Right hindlimb (tissue), 1 donor: ENCODE measurements at regions not wholly inside any gene's neighbourhood (a gene's known extent, or its start where the extent isn't known, plus 50 kb on each side); places are given as distances from the start of the nearest gene placed in this dataset.

Source experiments
- DNase-seq: peaks from one replicate; pipeline ENCODE4 v3.0.0-alpha.2; 2018

DNA sequence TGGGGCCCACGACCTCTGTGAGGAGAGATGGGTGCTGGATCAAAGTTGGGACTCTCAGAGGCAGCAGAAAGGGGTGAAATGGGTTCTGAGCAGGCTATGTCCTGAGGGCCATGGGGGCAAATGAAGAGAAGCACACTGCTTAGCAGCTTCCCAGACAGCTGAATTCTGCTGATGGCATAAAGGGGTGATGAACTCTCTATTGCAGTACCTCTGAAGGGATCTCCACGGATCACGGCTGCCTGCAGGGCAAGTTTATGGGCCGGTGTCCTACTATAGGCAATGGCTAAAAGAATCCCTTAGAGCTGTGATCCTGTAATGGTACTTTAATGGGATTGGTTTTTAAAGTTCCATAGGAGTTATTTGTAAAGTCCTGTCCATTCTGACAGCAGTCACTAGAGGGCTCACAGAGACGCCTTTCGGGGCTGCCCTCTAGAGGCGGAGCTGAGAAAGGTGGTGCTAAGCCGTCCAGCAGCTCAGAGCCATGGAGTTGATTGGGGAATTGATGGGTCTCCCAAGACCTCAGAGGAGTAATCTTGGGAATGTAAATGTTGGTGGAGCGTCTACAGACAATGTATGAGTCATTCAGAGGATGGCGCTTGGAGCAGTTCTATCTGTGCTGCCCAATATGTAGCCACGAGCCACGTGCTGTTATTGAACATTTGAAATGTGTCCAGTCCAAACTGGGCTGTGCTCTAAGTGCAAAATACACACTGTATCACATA is 287.3 kb downstream of the COG6 start:
- DNase-seq = peak; percentile 44

DNA sequence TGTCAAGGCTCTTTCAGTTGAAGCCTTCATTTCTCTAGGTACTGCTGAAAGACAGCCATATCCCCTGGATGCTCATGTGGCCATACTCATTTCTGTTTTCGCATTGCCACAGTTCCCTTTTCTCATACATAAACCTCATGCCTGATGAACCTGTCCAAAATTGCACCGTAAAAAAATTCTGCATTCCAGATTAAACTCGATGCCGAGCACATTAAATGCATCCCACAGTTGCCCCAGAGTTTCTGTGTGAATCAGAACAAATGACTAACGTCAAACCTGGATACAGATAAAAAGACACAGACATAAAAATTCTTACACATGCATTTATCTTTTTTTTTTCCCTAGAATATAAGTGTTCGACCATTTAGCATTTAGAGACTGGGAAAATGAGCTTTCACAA is 288.2 kb downstream of the COG6 start:
- no peak for DNase-seq

DNA sequence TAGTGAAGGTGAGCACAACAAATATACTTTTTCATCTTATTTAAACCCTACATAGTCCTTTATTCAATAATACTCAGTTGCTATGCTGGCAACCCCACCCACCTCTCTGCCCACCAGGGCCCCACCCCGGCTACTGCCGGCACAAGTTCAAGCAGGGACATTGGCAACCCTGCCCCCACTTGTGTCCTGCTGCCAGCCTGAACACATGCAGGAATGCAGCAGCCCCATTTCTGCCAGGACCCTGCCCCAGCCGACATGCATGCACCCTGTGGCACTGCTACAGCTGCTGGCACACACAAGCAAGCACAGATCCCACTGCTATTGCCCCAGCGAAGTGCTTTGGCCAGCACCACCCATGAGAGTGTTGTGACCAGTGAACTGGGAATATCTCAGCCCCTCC is 289.8 kb downstream of the COG6 start:
- peak; percentile 31 for DNase-seq

- no peak for DNase-seq
Measured at GRCh38 chr13:39946769-39947168, 291.3 kb downstream of the COG6 start.

DNA sequence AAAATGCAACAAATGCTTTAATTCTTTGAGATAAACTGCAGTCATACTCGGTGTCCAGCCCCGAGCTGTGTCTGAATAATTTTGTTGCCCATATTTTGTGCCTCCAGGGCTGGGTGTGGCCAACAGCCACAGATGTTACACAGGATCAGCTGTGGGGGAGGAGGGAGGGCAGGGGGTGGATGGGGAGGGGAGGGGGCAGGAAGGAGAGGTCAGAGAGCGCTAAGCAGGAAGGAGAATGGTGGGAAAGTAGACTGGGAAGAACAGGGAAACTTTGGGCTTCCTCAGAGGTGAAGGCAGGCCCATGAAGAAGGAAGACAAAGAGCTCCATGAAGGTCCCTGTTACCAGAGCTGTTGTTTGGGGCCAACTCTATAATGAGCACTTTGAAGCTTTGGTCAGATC is 295.8 kb downstream of the COG6 start:
- DNase-seq = no peak

DNA sequence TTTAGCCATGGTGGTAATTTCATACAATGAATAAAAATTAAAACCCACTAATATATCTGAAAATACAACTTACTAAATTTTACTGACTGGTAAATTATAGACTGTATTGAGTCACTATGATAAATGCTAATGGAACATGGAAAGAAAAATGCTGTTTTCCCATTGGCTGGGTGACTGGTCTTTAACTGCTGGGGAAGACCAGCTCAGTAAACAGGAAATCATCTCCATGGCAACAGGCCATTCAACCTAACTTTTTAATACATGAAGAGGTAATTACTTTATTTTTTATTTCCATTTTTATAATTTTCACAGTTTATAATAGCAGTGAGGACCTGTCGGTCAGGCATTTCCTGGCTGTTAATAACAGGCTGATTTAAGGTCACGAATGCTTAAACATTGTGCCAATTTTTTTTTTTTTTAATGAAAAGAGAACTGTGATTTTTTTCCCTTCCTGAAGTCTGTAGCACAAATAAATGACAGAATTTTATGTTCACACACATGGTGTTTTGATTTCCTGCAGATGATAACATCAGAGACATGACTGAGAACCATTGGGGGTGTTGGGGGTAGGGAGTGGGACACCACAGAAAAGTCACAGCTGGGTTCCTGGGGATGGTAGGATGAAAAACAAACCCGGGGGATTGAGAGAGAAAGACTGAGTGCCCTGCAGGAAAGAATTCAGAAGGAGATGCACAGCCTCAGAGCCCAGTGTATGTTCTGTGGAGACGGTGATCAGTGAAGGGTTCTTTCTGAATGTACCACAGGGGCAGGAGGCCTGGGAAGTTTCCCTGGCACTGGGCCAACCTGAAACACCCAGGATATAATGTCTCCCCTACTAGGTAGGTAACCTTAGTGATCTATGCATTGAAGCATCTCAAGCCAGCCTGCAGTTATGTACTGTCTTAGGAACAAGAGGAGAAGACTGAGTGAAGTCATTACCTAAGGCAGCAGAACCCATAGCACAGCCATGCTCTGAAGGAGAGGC is 297.1 kb downstream of the COG6 start:
- peak; percentile 34 for DNase-seq

- no peak for DNase-seq
Measured at GRCh38 chr13:39954476-39954875, 299.0 kb downstream of the COG6 start.

- DNase-seq = no peak
Measured at GRCh38 chr13:39955560-39955959, 300.1 kb downstream of the COG6 start.

- no peak for DNase-seq
Measured at GRCh38 chr13:39956036-39956435, 300.6 kb downstream of the COG6 start.

DNA sequence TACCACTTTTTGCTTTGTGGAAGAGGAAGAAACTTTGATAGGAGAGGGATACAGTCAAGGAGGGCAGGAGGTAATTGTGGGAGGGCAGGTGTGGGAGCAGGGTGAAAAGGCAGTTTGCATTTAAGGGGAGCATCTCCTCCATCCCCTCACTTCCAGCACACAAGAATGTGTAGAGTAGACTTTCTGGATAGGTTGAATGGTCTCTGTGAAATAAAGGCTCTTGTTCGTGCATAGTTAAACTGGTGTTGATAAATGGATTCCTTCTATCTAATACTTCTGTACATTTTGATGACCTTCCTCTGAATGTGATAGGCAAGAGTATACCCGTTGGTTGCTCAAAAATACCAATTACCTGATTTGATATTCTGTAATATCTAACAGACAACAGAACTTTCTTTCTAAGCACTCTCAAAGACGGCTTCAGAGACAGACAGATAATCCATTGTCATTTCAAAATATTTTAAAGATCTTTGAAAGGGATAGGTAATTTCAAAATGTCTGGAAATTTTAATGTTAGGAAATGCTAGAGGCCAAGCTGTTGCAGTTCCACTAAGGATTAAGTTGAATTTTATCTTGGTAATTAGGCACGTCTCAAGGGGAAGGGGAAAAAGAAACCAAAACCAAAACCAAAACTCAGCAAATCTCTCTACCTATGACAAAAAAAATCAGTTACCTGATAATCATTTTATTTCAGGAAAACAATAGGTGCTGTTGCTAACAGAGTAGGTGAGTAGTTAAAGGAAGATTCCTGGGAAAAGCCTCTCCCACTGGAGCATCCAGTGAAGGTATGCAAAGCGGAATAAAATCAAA is 302.6 kb downstream of the COG6 start:
- DNase-seq = no peak

DNA sequence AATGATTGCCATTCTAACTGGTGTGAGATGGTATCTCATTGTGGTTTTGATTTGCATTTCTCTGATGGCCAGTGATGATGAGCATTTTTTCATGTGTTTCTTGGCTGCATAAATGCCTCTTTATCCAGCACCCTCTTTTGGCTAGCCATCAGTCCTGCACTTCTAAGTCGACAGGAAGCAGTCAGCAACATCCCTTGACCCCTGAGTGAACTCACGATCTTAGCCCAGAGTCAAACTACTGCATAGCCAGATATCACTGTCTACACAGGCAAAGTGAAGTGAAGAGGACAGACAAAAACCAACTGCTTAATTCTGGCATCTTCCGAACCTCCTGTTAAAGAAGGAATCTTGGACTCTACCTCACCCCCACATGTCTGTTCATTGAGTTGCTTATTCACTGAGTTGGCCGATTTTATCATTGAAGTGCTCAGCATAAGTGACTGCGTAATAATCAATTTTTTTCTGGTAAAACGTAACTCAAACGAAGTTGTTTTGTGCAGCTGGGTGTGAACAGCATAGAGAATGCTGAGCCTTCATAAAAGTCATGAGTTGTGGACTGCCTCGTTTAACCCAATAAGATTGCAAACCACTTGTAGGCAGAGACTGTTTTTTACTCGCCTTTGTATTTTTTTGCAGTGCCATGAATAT is 304.2 kb downstream of the COG6 start:
- DNase-seq = no peak

DNA sequence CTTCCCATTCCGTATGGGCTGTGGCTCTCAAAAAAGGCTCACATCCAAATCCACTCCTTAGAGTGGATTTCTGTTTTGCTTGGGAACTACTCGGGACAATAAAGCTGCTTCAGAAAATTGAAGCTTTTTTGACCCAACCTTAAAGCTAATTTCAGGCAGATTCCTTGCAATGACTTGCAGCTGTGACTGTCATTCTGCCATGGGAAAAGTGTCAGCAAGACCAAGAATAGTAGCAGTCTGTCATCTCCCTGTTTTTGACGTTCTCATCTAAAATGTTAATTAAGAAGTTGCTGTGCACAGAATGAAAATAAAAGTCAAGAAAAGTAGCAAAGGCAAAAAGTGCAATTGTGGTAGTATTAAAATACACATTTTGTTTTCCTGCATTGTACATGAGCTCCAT is 304.7 kb downstream of the COG6 start:
- DNase-seq = no peak

GRCh38 chr13:39961036-39961435 is 305.6 kb downstream of the COG6 start:
- DNase-seq = no peak

DNA sequence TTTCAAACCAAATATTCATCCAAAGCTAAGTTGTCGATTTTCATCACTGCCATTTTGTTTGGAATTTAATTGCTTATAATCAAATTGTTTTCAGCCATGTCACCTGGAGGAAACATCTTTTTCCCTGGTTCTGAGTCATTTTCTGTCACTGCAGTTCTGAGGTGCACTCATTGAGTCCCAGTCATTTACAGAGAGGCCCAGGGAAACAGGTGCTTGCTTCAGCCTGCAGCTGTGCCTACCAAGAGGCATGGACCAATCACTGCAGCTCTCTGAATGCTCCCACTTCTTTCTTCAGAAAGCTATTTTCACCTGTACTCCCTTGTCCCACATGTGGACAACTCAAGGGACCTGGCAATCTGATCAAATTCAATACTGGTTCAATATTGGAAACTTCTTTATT is 308.1 kb downstream of the COG6 start:
- no peak for DNase-seq

GRCh38 chr13:39965309-39965708 is 309.8 kb downstream of the COG6 start:
- DNase-seq = no peak

GRCh38 chr13:39967199-39967959 is 311.9 kb downstream of the COG6 start:
- no peak for DNase-seq

- DNase-seq = no peak
Measured at GRCh38 chr13:39968646-39969475, 313.4 kb downstream of the COG6 start.

DNA sequence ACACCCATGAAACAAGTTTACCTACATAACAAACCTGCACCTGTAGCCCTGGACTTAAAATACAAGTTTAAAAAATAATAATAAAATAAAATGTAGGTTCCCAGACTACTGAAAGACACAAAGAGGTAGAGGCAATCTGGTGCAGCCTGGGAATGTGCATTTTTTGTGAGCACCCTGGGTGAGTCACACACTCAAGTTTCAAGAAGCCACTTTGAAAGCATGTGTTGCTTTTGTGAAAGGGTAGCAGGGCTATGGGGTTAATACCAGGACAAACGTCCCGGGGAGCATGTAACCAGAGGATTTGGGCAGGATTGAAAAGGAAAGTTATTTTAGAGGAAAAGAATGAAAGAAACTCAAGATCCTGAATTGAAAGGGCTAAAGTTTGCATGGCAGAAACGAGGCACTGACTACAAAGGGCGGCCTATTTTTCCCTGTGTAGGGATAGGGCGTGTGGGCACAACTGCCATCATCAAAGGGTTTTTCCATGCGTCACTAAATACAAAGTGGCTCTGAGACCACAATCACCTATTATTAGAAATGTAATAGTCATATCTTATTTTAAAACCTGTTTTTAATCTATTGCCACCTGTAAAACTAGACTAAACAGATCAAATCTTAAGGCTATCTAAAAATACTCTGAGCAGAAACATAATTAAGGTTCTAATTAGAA is 314.9 kb downstream of the COG6 start:
- DNase-seq = no peak

GRCh38 chr13:39971526-39971925 is 316.1 kb downstream of the COG6 start:
- DNase-seq = no peak

DNA sequence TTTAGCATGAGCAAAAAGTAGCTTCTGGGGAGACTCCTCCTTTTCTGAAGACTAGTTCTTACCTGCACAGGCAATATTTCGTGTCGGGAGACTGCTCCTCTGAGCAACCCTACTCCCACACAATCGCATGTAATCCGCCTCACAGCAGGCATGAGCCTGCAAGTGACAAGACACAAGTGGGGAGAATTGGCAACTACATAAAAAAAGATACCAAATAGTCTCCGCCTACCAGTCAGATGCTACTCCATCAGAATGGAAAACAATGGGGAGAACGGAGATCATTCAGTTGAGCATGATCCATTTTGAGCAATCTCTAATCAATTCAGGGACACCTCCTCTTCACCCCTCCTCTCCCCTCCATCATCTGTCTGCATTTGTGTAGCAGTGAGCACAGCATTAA is 321.0 kb downstream of the COG6 start:
- DNase-seq = no peak
